T-helper 2 cell (primary cell): ENCODE measurements at regions not wholly inside any gene's neighbourhood (a gene's known extent, or its start where the extent isn't known, plus 50 kb on each side); places are given as distances from the start of the nearest gene placed in this dataset.

Experiments
- DNase-seq, 5 experiments: peaks; one replicate each; pipeline versions ENCODE4 v3.0.0 to v3.0.0-alpha.2; 2012 to 2022

DNA sequence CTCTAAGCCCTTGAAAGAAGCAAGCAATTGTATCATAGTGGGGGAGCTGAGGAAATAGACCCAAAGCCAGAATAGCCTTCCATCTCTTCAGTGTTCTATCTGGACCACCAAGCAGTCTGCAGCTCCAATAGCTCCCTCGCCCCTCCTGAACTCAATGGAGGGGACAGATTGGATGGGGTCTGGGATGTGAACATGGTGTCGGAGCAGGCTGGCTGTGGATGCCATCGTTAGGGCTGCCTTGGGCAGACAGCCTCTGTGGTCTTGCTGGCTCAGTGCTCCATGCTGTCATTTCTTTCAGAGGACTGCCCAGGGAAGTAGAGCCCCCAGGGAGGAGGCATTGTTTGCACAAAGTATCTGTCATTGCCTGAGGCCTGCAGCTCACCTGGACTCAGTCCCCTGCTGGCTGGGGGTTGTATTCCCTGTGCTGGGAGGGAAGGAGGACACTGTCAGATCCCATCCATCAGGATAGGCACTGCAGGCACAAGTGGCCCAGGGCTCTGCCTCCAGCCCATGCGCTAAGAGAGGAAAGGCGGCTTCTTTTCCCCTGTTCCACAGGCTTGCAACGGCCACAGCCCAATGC, 537.7 kb downstream of the BUD13 start:
- DNase-seq: no peak

DNA sequence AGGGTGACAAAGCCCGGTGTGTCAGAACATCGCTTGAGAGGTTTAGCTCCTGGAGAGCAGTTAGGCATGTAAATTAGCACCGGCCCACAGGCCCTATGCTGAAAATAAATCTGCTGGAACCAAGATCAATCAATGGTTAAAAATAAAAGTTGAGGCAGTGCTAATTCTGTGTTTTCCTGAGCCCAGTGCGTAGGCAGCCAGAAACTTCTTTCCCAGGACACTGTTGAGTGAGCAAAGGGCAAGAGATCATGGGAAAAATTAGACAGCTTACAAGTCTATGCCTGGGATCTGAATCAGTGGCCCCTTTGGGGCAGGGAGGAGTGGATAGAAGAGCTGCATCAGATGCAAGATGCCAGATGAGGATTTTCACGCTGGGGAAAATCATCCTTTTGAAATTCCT, 539.2 kb downstream of the BUD13 start:
- DNase-seq: no peak

DNA sequence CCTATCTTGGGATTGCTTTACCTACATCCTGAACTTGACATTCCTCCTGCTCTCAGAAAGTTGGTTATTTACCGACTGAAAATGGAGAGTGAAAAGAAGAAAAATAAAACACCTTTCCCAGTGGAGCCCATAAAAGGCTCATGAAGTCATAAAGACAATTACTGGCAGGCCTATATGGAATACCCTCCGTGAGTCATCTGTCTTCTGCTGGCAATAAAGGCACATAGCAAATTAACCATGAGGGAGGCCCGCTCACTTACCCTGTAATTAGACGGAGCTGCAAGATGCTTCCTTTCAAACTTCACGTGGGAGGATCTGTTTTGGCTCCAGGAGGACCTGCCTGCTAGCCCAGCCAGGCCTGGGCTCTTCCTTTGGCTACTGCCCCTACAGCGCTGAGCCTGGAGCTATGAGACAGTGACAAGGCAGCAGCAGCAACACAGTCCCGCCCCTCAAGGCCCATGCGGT, 540.4 kb downstream of the BUD13 start:
- DNase-seq: no peak

DNA sequence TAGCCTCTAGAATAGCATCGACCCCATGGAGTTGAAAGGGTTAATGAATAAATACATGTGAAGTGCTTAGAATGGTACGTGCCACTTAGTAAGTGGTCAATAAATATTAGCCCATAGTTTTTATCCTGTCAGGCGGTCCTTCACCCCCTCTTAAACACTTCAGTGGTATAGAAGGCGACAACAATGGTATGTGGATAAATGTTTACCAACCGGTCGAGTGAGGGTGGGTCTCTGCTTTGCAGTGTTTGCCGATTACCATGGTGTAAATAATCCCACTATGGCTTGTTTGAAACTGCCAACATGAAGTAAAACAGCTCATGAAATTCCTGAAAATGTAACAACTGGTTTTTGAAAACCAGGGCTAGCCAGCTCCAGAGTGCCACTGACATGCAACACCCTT, 541.2 kb downstream of the BUD13 start:
- no peak for DNase-seq

DNA sequence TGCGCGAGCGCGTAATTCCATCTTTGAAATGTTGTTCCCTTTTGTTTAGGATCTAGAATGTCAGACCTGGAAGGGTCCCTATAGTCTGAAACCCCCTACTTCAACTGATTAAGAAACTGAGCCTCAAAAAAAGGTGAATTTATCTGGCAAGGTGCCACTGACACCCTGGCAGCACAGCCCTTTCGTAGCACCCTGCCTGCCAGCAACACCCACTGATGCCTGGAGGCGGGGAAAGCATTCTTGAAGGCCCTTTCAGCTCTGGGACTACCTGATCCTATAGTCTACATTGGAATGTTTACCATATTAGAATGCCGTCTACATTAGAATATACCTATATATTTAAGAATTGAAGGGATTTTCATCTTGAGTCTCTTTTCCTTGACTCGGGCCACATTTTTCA, 542.3 kb downstream of the BUD13 start:
- DNase-seq: no peak

DNA sequence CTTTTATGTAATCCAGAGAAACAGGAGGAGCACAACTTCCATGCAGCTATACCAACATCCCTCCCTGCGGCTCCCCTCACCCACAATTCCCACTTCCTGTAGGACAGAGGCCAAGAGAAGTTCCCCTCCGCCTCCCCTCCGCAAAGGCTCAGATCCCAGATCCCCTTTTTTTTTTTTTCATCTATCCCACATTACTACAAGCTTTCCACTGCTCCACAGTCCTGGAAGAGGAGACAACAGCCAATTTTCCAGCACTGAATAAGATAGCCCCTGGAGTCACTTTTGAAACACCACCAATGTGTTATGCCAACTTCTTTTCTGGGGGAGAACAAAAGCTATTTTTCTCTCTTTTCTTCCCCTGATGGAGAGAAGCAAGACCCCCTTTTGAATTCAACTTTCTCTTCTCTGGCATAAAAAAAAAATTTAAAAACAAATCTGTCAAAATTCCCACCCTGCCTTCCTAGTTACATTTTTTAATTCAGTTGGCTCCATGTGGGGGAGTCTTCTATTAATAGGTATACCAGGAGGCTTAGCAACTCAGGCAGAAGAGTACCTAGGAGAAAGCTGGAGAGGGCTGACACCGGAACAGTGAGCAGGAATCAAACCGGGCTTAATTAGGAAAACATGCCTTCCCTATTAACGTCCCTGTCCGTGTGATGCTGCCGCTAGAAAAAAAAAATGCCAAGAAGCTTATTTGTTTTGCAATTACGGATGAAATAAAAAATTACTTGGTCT, 543.4 kb downstream of the BUD13 start:
- DNase-seq: no peak

DNA sequence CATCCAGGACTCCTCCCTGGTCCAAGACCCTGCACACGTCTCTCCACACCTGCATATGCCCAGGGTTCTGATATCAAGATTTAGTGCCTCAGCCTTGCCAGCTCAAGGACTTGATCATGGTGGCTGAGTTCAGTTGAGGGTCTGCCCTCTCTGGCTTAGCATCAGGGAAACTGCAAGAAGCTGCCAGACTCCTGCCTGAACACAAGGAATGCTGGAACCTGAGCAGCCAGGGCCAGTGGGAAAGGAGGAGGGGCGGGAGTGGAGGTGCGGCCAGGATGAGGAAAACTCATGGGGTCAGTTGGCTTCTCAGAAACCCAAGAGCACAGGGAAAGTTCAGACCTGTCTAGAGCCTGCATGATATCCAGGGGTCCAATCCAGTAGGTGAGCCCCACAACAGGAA, 546.1 kb downstream of the BUD13 start:
- no peak for DNase-seq

DNA sequence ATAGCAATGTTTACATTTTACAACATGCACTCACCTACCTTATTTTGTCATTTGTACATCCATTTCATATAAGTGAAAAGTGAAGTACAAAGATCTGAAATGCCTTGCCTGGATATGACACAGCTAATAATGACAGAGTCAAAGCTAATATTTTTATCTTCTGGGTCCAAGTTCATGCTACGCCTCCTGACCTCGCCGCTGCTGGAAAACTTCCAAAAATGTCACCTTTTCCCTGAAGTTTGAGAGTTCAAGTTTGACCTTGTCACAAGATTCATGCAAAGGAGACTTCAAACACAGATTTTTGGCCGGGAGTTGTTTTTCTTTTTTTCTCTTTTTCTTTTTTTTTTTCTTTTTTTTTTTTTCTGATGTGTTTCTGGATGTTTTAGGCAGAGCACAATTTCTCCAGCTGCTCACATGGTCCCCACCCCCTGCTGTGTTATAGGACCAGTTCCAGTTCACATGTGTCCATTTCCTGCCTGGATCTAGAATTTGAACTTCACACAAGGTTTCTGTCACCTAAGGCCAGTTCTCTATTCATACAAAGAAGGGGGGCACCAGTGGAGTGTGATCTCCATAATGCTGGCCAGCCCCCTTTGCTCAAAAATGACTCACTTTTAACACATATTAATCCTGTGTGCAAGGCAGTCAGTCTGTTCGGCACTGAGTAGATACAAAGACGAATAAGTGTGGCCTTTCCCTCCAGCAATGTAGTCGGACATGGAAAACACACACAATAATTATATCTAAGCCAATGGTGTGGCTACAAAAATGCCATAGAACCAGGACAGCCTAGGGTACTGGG, 546.8 kb downstream of the BUD13 start:
- no peak for DNase-seq

DNA sequence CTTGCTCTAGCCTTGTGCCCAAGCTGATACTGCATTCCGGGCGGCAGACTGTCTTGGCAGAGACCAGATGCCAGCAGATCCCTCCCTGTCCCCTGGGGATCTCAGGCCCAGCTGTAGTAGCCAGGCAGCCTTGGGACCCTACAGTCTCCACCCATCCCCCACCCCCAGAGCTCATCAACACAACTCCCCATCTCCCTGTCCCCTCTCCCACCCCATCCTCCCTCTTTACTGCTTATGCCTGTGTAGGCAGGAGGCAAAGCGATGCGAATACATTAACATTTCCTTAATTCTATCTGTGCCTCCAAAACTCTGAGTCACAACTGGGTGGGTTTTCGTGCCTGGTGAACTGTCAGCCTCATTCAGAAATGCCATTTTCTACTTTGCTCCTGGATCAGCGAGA, 547.6 kb downstream of the BUD13 start:
- no peak for DNase-seq

DNA sequence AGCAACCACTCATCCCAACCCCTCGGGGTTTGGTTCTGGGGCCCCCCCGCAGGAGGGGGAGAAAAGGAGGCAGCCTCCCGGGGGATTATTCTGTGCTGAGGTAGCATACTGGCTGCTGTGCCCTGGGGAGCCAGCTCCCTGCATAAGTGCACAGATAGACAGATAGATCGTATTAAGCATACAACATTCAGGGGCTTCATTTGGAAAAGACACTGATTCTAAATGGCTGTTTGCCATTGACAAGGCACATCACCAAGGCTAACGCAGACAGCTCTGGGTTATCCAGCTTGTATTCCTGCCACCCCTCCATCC, 547.9 kb downstream of the BUD13 start:
- DNase-seq: no peak

DNA sequence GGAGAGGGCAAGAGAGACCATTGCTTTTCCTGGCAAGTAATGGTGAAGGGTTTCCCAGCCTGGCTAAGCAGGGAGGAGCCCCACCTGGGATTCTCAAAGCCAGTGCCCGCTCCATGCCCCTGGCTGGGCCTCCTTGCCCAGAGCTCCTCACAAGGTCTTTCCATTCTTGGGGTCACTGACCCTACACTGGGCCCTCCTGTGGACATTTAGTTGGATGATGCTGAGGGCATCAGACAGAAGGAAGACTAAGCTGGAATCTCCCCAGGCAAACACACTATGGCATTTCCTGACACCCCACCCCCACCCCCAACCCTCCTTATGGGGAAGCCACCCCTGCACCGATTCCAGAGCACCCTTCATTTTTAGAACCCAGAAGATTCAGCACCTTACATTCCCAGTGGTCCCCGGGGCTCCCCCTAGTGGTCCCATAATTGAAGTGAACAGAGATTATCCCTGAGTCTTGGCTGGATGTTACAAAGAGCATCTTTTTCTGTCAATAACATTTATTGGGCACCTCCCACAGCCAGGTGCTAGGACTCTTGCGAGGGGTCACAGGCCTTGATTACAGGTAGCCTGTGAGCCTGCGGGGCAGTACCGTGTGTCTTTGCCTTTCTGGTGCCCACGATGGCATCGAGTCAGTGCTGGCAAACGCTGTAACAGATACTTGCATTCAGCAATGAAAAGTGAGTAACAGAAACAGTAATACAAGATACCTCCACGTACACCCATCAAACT, 548.5 kb downstream of the BUD13 start:
- DNase-seq: peak in 3 of 5 experiments; percentile 4 to 30 (median 14)

DNA sequence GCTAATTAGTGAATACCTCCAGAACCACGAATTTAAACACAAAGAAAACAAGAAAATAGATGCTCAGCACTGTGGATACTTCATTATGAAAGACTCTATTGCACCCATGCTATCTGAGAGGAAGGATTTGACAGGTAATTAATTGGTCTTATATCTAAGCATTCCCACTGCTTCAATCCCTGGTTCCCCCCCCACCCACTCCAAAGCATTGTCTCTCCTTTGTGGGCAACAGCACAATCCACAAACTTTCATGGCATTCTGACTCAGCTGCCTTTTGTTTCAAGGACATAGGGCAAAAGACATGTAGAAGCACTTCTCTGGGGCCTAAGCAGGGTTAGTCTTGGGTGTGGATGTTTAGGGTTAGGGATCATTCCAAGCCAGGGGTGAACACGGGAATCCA, 551.4 kb downstream of the BUD13 start:
- DNase-seq: no peak

DNA sequence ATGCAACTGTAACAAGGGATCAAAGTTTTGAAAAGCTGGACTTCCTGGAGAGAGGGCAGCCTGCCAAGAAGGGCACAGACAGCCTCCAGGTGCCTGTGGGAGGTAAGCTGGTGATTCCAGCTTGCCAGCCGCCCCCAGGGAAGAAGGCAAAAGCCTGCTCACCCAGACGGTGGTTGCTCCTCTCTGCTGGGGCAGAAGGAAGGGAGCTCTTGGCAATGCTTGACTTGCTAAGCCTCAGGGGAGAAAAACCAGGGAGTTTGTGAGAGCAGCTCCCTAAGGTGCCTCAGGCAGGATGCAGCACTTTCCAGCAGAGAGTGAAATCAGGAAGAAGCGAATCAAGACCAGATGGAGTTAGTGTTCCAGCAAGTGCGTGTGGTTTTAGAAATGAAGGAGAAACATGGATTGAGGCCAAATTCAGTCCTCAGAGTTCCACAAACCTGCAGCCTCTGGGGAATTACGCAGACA, 553.6 kb downstream of the BUD13 start:
- DNase-seq: no peak

DNA sequence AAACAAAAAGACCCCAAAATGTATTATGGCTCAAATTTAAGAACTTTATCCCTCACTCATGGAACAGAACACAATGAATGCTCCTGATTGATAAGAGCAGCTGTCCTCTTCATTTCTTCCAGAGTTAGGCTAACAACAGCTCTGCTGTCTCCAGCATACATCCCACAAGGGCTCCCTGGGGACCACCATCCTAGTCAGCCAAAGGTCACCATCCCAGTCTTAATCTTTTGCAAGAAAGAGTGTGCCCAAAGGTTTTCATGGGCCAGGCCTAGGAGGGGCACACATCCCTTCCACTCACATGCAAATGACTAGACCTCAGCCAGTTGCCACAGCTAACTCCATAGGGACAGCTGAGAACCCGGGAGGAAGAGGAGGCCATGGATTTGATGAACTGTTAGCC, 555.3 kb downstream of the BUD13 start:
- no peak for DNase-seq

DNA sequence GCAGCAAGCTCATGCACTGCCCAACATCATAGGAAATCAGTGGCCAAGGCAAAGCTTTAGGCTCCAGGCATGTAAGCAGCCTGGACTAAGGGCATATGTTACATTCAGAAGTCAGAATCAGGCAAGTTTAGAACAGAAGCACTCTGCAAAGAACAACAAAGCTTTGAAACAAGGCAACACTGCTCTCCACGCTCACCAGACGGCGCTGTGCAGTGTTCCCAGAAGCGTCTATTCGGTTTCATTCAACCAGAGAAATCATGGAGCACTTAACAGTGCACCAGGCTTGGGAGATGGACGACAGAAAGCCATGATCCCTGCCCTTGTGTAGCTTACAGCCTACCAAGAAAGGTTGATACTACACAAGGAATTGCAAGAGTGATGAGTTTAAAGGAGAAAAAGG, 555.8 kb downstream of the BUD13 start:
- peak in 1 of 5 experiments; percentile 15 for DNase-seq

DNA sequence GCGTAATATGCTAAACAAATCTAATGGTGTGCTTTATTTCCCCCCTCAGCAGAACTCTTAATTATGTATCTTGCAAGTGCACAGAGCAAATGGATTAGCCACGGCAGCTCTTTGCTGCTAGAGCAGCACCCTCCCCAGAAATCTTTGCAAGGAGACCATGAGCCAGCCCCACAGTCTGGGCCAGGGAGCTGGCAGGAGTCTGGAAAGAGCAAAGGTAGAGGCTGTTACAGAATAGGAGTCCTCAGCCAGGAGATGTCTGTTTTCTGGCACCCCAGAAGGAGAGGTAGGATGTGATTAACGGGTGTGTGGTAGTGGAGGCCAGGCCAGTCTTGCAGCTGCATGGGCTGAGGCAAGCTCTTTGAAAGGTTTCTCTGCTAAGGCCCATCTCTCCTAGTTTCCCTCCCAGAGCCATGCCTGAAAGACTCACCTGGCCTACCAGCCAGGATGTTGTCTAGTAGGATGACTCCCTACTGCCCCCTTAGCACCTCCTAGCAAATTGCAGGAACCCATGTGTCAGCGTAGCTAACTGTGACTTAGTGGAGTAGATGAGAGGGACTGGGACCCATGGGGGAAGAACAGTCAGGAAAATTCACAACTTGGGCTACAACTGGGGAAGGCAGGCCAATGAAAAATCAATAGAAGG, 557.2 kb downstream of the BUD13 start:
- no peak for DNase-seq

DNA sequence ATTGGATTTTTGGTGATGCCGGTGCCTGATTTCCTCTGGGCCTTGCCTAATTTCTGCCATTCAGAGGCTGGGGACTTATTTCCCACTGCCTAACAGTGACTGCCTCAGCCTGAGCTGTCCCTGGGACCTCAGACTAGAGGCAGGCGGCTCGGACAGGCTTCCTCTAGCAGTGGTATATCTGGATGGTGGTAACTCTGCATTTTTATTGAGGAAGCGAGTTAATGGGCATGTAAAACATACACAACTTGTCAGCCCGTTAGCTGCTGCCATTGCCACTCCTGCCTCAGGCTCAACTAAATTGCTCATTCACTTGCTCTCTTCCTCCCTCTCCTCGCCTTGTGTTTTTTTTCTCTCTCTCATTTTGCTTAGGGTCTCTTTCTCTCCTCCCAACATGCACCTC, 561.6 kb downstream of the BUD13 start:
- DNase-seq: no peak

DNA sequence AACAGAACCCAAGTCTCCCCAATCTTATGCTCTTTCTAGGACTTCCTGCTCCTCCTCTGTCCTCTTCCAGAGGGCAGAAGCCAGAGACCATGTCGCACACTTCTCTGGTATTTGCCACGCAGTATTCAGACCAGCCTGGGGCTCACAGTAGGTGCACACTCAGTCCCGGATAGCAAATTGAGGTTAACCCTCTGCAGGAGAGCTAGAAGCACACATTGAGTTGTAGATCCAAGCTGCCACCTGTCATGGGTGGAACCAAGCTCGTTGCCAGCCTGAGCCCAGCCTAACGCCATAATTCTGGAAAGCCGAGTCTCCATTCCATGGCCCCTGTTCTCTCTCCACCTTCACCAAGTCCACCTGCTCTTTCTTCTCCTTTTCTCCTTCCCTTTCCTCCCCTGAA, 562.1 kb downstream of the BUD13 start:
- DNase-seq: no peak

DNA sequence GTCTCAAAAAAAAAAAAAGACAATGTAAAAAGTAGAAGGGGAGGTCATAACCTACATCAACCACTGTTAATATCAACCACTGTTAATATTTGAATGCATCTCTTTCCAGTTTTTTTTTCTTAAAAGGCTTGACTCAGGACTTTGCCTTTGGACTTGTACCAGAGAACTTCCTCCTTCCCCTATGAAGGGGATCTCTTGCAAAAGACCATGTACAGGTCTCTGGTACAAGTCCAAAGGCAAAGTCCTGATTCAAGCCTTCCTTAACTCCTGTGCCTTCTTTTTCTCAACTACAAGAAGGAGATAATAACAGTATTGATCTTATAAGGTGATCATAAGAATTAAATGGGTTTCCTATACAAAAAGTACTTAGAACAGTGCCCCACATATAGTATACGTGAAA, 563.5 kb downstream of the BUD13 start:
- DNase-seq: no peak

DNA sequence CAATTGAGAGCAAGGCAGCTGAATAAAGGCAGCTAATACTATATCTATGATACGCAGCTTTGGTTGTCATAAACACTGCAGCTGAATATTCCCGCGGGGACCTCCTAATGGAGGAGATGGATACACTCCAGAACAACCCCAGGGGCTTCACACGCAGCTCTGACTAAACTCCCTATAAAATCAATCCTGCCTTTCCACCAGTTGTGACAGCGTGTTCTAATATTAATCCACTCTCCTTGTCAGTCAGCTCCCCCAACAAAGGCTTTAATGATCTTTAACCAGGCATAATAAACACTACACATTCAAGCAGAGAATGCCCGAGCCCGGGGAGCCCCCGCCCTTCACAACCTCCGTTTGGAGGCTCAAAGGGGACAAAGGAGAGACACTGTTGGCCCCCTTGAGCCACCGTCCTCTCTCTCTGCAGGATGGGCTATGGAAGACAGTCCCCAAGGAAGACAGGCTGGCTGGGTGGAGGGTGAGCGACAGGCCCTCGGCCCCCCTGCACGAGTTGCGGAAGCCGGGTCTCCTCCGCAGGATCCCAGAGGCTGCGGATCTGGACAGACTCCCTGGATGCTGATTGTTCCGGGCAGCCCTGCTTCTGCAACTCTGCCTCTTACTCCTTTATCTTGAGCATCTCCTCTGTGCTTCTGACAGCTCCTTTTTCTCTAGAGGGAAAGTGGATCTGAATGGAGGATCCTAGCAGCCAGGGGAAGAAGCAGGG, 565.2 kb downstream of the BUD13 start:
- no peak for DNase-seq

DNA sequence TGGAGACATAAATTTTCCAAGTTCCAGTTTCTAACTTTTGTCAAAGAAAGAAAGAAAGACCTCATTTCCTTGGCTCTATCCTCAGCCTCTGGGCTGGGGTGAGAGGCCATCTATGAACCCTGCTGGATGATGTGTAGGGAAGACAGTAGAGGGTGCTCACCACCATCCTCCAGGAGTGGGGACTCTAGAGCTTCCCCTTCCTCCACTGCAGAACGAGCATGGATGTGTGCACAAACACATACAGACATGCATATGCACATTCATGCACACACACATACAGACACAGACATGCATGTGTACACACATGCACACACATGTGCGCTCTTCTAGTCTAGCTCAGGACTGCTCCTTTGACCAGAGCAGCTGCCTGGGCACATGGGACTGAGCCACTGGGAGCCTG, 565.8 kb downstream of the BUD13 start:
- DNase-seq: no peak

DNA sequence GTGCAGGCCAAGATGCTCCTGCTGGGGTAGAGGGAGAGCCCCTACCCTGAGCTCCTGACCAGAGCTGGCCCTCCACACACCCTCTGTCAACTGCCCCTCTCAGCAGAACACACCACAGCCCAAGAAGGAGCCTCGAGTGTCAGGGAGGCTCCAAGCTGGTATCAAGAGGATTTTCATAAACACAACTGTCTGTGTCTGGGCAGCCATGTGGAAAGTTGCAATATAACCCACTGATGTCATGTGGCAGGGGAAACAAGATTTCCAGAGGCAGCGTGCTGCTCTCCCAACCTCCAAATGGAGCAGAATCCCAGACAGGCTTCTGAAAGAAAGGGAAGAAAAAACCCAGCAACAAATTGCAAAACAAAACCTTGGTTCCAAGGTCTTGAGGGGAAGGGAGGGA, 569.9 kb downstream of the BUD13 start:
- DNase-seq: no peak
